Mesendoderm (in vitro differentiated cells): ENCODE measurements at regions not wholly inside any gene's neighbourhood (a gene's known extent, or its start where the extent isn't known, plus 50 kb on each side); places are given as distances from the start of the nearest gene placed in this dataset.

Experiments
- DNase-seq: peaks from one replicate; pipeline ENCODE4 v3.0.0; 2013
- H2AK5ac ChIP-seq: 2 replicates; pipeline ENCODE4 v1.6.1; 2013; ENCODE audit warnings: low read length, inconsistent platforms
- H2BK120ac ChIP-seq: 2 replicates; pipeline ENCODE4 v1.6.1; 2013; ENCODE audit warnings: low read depth, mild to moderate bottlenecking, low read length, moderate library complexity, mixed read lengths
- H2BK15ac ChIP-seq: replicated peaks from 2 replicates; pipeline ENCODE4 v1.6.1; 2013; ENCODE audit warnings: low read depth, mild to moderate bottlenecking, moderate library complexity
- H2BK5ac ChIP-seq: 2 replicates; pipeline ENCODE4 v1.6.1; 2013; ENCODE audit warnings: low read length, inconsistent platforms
- H3K18ac ChIP-seq: 2 replicates; pipeline ENCODE4 v1.6.1; 2013; ENCODE audit warnings: mild to moderate bottlenecking, low read length, mixed read lengths
- H3K23ac ChIP-seq: one replicate; pipeline ENCODE4 v1.6.1; 2013; ENCODE audit warnings: low read length
- H3K27ac ChIP-seq: 2 replicates; pipeline ENCODE4 v1.5.1; 2013; ENCODE audit warnings: low read depth, mild to moderate bottlenecking, inconsistent platforms, low read length, moderate library complexity
- H3K27me3 ChIP-seq: 2 replicates; pipeline ENCODE4 v1.6.1; 2013; ENCODE audit warnings: low read length, control low read depth, mild to moderate bottlenecking, inconsistent platforms; ENCODE audit not compliant: insufficient read depth, poor library complexity
- H3K36me3 ChIP-seq: 2 replicates; pipeline ENCODE4 v1.6.1; 2013; ENCODE audit warnings: low read length, inconsistent platforms; ENCODE audit not compliant: control insufficient read depth, insufficient read depth
- H3K4ac ChIP-seq: one replicate; pipeline ENCODE4 v1.6.1; 2013; ENCODE audit warnings: low read depth, mild to moderate bottlenecking, low read length, moderate library complexity
- H3K4me1 ChIP-seq: 2 replicates; pipeline ENCODE4 v1.6.1; 2013; ENCODE audit warnings: low read depth, low read length, inconsistent platforms; ENCODE audit not compliant: control insufficient read depth
- H3K4me2 ChIP-seq: 2 replicates; pipeline ENCODE4 v1.6.1; 2013; ENCODE audit warnings: low read length
- H3K4me3 ChIP-seq: 2 replicates; pipeline ENCODE4 v1.5.1; 2013; ENCODE audit warnings: mild to moderate bottlenecking, low read length
- H3K56ac ChIP-seq: one replicate; pipeline ENCODE4 v1.6.1; 2013; ENCODE audit warnings: low read length
- H3K79me1 ChIP-seq: 2 replicates; pipeline ENCODE4 v1.6.1; 2013; ENCODE audit warnings: low read length, inconsistent platforms
- H3K79me2 ChIP-seq: 2 replicates; pipeline ENCODE4 v1.6.1; 2013; ENCODE audit warnings: mild to moderate bottlenecking, low read length; ENCODE audit not compliant: control insufficient read depth, insufficient read depth
- H3K9ac ChIP-seq: 2 replicates; pipeline ENCODE4 v1.6.1; 2013; ENCODE audit warnings: low read length, inconsistent platforms
- H4K5ac ChIP-seq: one replicate; pipeline ENCODE4 v1.6.1; 2013; ENCODE audit warnings: low read length
- H4K8ac ChIP-seq: one replicate; pipeline ENCODE4 v1.6.1; 2013; ENCODE audit warnings: low read depth, mild to moderate bottlenecking, control low read depth, low read length, moderate library complexity
- WGBS: extraction: QIAGEN DNeasy Blood & Tissue Kit; methylation state at CpG from one replicate; pipeline ENCODE4 v1.1.7; 2013; ENCODE audit warnings: low lambda C conversion rate, missing lambda C conversion rate; ENCODE audit not compliant: insufficient coverage; ENCODE audit errors: extremely low coverage; 5-methylcytosine and 5-hydroxymethylcytosine counted together

GRCh38 chr1:234924450-234925355, 203.9 kb downstream of the TOMM20 start:
- no peak overlapping the region for H2BK15ac ChIP-seq
- H2BK120ac ChIP-seq, result no peak overlapping the region
- H3K36me3 ChIP-seq, result no peaks in the 10 kb centered on the region
- no peak overlapping the region for H4K5ac ChIP-seq
- no CpG with 5 or more reads among the region's 17 CpGs for WGBS
- H3K18ac ChIP-seq, result no peak overlapping the region
- H3K9ac ChIP-seq, result no peak overlapping the region
- no peak overlapping the region for H3K23ac ChIP-seq
- H2BK5ac ChIP-seq, result no peak overlapping the region
- H3K56ac ChIP-seq, result no peak overlapping the region
- H4K8ac ChIP-seq, result no peak overlapping the region
- no peaks in the 10 kb centered on the region for H3K79me1 ChIP-seq
- H3K4me2 ChIP-seq, result no peak overlapping the region
- H3K4ac ChIP-seq, result no peak overlapping the region
- no peaks in the 10 kb centered on the region for H3K4me1 ChIP-seq
- H3K79me2 ChIP-seq, result no peaks in the 10 kb centered on the region
- H3K27me3 ChIP-seq, result no peaks in the 10 kb centered on the region
- H3K4me3 ChIP-seq, result no peak overlapping the region
- H2AK5ac ChIP-seq, result no peak overlapping the region
- DNase-seq, result no peak
- H3K27ac ChIP-seq, result no peak overlapping the region

- Histone ChIP-seq H3K23ac (no peak overlapping the region), H3K4me1 (peaks cover 2% of the 10 kb centered on the region), H3K79me2 (no peaks in the 10 kb centered on the region), H3K56ac (no peak overlapping the region), H3K79me1 (no peaks in the 10 kb centered on the region), H3K36me3 (no peaks in the 10 kb centered on the region), H2BK5ac (no peak overlapping the region), H3K18ac (no peak overlapping the region), H3K27me3 (no peaks in the 10 kb centered on the region), H3K4me3 (no peak overlapping the region), H4K8ac (no peak overlapping the region), H3K4me2 (no peak overlapping the region), H4K5ac (no peak overlapping the region), H3K27ac (no peak overlapping the region), H2BK120ac (no peak overlapping the region), H3K4ac (no peak overlapping the region), H3K9ac (no peak overlapping the region), H2AK5ac (no peak overlapping the region), H2BK15ac (no peak overlapping the region)
- no CpG with 5 or more reads among the region's 5 CpGs for WGBS
- no peak for DNase-seq
These were observed 205.0 kb downstream of the TOMM20 start for GRCh38 chr1:234923626-234924025.

DNA sequence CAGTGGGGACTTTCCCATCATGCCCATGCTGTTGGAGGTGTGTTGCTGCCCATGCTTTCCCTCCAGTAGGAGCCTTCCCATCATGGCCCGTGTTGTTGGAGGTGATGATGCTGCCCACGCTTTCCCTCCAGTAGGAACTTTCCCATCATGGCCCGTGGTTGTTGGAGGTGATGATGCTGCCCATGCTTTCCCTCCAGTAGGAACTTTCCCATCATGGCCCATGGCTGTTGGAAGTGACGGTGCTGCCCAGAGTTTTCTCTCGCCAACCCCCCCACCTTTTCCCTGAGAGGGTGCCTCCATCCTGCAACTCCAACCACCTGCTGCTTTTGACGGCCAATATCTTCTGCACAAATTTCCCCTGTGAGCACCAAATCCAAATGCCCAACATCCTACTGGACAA, 205.7 kb downstream of the TOMM20 start:
- H3K23ac ChIP-seq, result no peak overlapping the region
- H3K4me1 ChIP-seq, result peaks cover 2% of the 10 kb centered on the region
- no peaks in the 10 kb centered on the region for H3K36me3 ChIP-seq
- H3K79me1 ChIP-seq, result no peaks in the 10 kb centered on the region
- H3K79me2 ChIP-seq, result no peaks in the 10 kb centered on the region
- no peak overlapping the region for H3K4ac ChIP-seq
- no peak overlapping the region for H2BK15ac ChIP-seq
- no peak overlapping the region for H3K27ac ChIP-seq
- no peak overlapping the region for H3K56ac ChIP-seq
- H3K18ac ChIP-seq, result no peak overlapping the region
- no peak overlapping the region for H3K4me2 ChIP-seq
- no peak for DNase-seq
- H3K4me3 ChIP-seq, result no peak overlapping the region
- H4K5ac ChIP-seq, result no peak overlapping the region
- no peak overlapping the region for H2BK120ac ChIP-seq
- H2BK5ac ChIP-seq, result no peak overlapping the region
- no CpG with 5 or more reads among the region's 6 CpGs for WGBS
- H3K27me3 ChIP-seq, result no peaks in the 10 kb centered on the region
- H2AK5ac ChIP-seq, result no peak overlapping the region
- H3K9ac ChIP-seq, result no peak overlapping the region
- H4K8ac ChIP-seq, result no peak overlapping the region

DNA sequence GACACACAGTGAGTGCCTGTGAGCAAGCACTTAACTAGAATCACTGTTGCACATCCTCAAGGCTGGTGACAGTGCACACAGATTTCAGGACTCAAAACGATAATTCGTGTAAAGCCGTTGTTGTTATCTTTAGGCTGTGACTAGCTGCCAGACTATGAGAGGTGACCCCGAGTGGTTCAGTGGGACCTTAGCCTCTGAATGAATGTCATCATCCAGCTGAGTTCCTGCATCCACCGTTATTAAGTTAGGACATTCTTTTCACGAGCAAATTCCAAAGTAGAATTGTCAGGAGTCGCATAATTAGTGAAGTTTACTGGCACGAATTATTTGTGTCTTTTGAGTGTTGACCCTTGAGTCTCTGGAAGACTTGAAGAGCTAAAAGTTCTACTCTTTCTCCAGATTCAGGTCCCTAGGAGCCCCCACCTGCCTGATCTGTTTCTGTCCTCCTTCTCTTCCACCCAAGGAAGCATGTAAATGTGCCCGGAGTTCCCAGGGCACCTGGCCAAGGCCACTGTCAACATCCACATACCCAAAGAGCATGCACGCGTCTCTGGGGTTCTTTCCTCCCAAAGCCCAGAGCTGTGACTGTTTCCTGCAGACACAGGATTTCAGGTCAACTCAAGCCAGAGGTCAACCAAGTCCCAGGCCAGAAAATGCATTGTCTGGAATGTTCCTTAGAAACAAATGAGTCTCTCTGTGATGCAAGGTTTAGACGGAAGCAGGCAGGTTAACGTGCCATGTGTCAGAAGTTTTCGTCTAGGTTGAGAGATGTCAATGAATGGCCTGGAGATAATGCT, 207.2 kb downstream of the TOMM20 start:
- Histone ChIP-seq H3K4me3 (no peak overlapping the region), H4K8ac (no peak overlapping the region), H3K4me2 (no peak overlapping the region), H3K18ac (no peak overlapping the region), H3K23ac (no peak overlapping the region), H2AK5ac (no peak overlapping the region), H3K9ac (no peak overlapping the region), H3K4me1 (peaks cover 2% of the 10 kb centered on the region), H3K56ac (no peak overlapping the region), H3K79me2 (no peaks in the 10 kb centered on the region), H3K27me3 (no peaks in the 10 kb centered on the region), H2BK5ac (no peak overlapping the region), H2BK15ac (no peak overlapping the region), H3K36me3 (no peaks in the 10 kb centered on the region), H3K79me1 (no peaks in the 10 kb centered on the region), H4K5ac (no peak overlapping the region), H3K27ac (no peak overlapping the region), H2BK120ac (no peak overlapping the region), H3K4ac (no peak overlapping the region)
- no CpG with 5 or more reads among the region's 14 CpGs for WGBS
- DNase-seq, result no peak

GRCh38 chr1:234920843-234921140, 207.8 kb downstream of the TOMM20 start:
- H3K4me3 ChIP-seq, result no peak overlapping the region
- H3K27ac ChIP-seq, result no peak overlapping the region
- no peaks in the 10 kb centered on the region for H3K79me1 ChIP-seq
- no peak overlapping the region for H4K8ac ChIP-seq
- no peak overlapping the region for H2BK120ac ChIP-seq
- no peaks in the 10 kb centered on the region for H3K36me3 ChIP-seq
- no peak overlapping the region for H3K56ac ChIP-seq
- no peaks in the 10 kb centered on the region for H3K27me3 ChIP-seq
- no peak overlapping the region for H4K5ac ChIP-seq
- H2BK15ac ChIP-seq, result no peak overlapping the region
- WGBS, result no CpG with 5 or more reads among the region's 4 CpGs
- peaks cover 2% of the 10 kb centered on the region for H3K4me1 ChIP-seq
- H3K18ac ChIP-seq, result no peak overlapping the region
- H2AK5ac ChIP-seq, result no peak overlapping the region
- DNase-seq, result no peak
- no peak overlapping the region for H3K23ac ChIP-seq
- H3K4ac ChIP-seq, result no peak overlapping the region
- H3K9ac ChIP-seq, result no peak overlapping the region
- no peak overlapping the region for H3K4me2 ChIP-seq
- H2BK5ac ChIP-seq, result no peak overlapping the region
- H3K79me2 ChIP-seq, result no peaks in the 10 kb centered on the region
